Right forelimb (tissue), 1 donor: ENCODE measurements at regions not wholly inside any gene's neighbourhood (a gene's known extent, or its start where the extent isn't known, plus 50 kb on each side); places are given as distances from the start of the nearest gene placed in this dataset.

ENCODE experiments used
- DNase-seq: peaks from one replicate; pipeline ENCODE4 v3.0.0-alpha.2; 2018

DNA sequence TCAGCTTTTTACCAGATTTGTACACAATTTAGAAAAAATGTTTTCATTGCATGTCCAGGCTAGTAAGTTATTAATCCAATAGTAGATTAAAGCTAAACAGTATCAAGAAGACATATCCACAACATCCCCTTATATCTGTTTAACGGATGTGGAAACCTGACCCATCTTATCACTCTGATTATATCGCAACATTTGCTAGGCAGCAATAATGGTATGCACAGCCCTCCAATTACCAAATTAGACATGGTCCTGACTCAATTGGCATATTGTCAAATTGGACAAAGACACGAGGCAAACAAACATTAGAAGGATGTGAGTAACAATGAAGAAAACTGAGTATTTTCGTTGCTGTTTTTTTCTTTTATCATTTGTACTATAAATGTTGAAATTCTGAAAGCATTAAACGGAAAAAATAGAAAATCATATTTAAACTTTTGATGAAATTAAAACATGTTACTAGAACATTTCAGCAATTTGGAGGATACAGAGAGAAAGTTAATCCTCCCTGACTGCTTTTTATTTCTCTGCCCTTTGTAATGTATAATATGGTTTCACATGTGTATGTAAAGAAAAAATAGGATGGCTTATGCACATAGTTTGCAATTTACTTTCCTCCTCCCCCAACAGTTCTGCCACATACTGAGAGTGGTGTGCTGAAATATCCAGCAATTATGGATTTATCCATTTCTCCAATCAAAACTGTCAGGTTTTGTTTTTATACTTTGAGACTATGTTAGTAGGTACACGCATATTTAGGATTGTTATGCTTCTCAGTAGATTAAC lies 633.7 kb downstream of the ZIC1 start:
- no peak for DNase-seq

- DNase-seq, result no peak
Observed at GRCh38 chr3:148044151-148044550, 635.0 kb downstream of the ZIC1 start.

DNA sequence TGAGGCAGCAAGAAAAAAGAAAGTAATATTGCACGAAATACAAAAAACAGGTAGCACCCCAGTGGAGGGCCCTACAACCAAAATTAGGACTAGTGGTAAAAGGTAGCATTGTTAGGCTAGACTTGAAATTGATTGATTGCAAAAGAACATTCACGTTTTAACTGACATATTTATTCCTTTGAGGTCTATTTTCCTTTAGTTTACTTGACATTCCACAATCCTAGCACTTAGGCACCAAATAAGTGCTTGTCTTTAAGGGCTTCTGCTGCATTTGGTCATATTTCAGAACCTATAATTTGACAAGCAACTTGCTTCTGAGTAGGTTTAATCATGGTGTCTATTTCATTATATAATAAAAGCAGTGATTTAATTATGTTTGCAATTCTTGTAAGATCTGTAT lies 642.7 kb upstream of the AGTR1 start:
- DNase-seq, result no peak

GRCh38 chr3:148062590-148062989 lies 635.1 kb upstream of the AGTR1 start:
- no peak for DNase-seq

- no peak for DNase-seq
Observed at GRCh38 chr3:148066802-148067201, 630.9 kb upstream of the AGTR1 start.

- DNase-seq, result no peak
Observed at GRCh38 chr3:148068466-148068865, 629.2 kb upstream of the AGTR1 start.

DNA sequence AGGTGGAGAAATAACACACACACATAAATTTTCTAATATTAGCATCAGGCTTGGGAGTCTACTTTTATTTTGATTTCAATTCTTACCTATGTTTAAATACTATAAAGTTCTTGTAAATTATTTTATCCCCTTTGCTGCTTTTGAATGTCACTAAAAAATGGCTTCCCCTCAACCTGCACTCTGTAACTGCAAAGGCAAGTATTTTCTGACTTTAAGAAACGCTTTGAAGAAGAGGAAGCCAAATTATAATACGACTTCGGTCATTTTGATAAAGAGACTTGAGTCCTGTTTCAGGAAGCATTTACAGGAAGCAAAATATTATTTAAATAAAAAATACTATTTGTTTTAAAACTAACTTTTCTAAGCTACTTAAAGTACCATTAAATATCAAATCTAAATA lies 627.7 kb upstream of the AGTR1 start:
- no peak for DNase-seq

DNA sequence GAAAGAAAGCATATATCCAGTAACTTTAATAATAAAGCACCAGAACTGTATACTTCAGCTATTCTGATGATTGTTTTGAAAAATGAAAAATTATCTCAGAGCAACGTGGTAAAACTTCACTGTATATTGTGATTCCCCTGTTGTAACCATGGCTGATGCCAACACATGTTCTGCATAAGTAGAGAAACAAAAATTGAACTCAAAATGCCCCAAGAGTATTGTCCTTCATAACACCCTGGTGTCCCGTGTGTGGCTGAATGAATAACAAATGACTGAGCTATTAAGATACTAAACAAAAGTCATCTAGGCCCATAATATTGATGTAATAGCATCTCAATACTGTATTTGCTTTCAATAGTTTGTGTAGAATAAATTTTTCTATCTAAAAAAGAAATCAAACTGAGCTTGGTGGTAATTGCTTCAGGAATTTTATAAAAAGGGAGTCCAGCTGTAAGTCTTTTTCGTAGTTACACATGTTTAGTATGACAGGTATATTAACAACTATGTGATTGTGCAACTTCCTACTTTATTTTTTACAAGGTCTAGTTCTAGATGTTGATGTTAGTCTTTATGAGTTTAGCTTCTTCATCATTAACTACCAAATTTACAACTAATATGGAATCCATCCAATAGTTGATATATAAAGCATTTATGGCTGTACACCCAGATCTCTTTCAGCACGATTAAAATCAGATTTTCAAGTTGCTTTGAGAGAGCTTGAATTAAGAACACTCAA lies 623.8 kb upstream of the AGTR1 start:
- DNase-seq, result no peak

DNA sequence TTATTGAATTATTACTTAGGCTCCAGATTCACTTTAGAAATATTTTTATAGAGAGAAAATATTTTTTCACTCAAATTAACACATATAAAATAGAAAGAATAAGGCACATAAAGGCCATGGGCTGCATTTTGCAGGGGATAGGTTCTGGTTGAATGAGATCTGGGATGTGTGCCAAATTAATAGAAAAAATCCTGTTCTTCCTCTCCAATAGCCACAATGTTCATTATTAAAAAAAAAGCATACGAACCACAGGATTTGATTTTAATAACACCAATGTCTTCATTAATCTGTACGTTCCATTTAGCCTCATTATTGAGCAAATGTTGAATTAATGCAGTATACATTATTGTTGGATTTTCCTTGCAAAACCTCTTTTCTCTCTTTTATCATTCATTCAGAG lies 622.8 kb upstream of the AGTR1 start:
- DNase-seq, result no peak

DNA sequence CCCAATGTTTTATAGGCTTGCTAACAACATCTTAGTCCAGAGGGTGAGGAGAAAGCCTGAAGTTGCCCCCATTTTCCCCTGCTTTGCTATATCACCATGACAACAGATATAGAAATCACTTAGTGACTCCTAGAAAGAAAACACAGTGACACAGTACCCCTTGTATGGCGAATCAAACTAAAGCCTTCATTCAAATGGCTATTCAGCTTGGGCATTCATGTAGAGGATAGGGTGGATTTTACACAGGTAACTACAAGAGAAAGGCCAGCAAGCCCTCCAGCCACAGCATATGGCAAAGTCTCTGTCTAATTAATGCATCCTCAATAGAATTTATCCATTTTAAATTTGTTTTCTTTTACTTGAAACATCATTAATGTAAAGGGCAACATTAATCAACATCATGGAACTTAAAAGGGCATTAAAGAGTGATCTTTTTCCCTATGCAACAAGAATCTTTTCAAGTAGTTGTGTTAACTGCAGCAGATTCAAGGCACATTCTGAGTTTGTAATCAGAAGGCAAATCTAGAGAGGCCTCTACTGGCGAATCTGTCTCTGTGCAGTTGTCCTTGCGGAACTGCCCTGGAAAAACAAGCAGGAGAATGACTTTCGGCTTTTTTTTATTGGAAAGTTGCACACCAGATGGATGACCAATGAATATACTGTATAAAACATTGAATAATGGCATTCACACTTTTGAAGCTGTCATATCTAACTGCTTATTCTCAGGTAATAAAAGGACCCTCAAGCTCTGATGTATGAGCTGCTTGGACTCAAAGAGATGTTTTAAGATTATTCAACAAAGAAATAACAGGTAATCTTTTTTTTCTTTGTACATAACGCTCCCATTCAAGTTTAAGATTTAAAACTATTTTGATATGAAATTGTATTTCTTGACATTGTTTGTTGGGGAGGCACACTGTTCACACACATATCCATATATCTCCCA lies 621.7 kb upstream of the AGTR1 start:
- DNase-seq, result no peak

GRCh38 chr3:148077318-148077923 lies 620.3 kb upstream of the AGTR1 start:
- no peak for DNase-seq

DNA sequence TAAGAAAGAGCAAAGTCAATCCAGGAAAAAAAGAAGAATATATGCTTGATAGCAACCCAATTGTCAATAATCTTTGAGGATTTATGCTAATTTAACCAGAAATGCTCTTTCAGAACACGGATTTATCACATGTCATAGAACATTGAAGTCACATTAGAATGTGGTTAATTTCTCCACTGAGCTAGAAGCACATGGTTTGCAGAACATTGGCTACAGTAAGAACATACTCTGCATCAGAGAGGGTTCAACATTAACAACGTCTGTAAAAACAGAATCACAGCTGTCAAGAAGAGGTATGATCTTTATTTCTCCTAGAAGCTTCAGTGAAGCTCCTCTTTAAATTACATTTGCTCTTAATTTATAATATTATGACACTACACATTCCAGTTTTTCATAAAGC lies 619.7 kb upstream of the AGTR1 start:
- no peak for DNase-seq

DNA sequence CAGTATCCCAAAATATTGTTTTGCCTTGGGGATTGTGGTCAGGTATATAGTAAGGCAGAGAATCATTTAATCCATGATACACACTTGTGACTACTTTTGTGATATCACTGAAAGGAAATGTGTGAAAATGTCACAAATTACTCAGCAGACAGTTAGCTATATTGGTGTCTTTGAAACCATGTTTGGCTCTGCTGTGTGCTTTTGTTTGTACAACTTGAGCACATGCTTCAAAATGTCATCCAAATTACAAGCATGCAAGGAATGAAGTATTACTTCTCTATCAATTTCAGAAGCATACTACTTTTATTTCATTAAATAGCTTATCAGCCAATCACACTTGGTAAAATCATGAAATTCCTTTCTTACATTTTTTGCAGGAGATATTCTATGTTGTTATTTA lies 619.0 kb upstream of the AGTR1 start:
- no peak for DNase-seq

- DNase-seq, result no peak
Observed at GRCh38 chr3:148079370-148079769, 618.3 kb upstream of the AGTR1 start.

GRCh38 chr3:148081926-148082325 lies 615.8 kb upstream of the AGTR1 start:
- DNase-seq, result no peak

- DNase-seq, result no peak
Observed at GRCh38 chr3:148082506-148083280, 615.0 kb upstream of the AGTR1 start.

DNA sequence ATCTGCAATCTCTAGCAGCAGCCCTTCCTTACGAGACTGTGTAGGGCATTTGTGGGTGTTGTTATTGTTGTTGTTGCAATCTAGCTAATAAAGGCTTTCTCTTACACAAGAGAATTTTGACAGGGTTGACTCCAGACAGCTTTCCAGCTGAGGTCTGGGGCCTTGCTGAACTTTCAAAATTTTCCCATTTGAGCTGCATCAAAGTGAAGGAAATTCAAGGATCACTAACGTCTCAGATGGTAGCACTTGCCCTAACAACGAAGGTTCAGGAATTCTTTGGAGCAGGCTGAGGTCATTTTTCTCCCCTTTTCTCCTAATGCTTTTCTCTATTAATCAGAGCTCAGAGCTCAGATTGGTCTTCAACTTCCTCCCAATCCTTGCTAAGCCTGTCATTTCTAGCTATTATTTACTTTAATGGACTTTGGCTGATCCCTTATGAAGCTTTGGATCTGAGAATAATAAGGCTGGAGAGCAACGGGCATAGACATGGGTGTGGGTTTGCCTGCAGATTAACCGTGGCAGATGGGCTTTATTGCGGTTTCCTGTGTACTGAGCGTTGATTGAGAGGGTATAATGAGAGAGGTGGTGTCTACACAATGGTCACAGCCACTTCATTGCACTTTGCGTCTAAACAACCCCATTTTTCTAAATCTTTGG lies 614.0 kb upstream of the AGTR1 start:
- no peak for DNase-seq

DNA sequence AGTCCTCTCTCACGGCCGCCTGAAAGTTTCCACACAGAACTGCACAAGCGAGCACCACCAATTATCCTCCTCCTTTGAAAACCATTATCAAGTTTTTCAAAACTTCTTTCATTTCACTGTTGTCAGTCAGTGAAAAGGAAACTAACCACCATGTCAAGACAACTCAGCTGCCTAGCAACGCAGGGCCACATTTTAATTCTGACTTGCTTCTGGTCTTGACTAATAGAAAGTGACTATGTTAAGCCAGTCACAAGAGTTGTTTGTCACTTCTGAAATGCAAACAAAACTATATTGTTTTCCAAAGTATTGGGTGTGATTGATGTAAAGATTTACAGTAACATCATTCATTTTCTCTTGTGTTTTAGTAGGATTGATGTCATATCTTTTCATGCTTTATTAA lies 612.8 kb upstream of the AGTR1 start:
- DNase-seq, result no peak

DNA sequence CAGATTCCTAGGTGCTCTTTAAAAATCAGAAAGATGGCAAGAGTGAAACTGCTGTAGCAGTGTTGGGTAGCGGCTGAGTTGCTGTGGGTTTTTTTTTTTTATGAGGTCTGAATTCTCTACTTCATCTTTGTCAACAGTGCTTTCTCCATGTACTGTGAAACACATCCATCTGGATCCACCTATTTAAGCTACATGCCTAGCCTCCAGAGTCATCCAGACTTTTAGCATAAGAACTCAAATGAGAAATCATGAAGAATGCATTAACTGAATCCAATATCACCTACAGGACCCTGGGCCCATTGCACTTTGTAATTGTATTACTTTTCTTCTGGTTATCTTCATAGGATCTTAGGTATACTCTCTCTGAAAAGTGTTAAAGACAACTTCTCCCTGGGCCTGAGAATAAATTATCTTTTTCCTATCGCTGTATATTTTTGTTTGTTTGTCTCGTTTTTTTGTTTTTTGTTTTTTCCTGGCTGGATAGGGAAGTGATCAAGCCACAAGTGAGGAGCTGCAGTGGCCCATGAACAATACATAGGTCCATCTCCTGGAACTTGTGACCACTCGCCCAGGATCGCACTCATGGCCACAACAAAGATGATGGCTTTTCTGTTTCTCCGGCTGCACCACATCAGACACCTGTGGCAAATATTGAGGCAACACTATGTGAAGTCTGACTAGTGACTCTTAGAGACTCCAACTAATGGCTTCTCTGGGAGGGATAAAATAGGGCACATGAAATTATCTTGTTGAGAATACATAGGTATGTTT lies 609.9 kb upstream of the AGTR1 start:
- DNase-seq, result no peak

DNA sequence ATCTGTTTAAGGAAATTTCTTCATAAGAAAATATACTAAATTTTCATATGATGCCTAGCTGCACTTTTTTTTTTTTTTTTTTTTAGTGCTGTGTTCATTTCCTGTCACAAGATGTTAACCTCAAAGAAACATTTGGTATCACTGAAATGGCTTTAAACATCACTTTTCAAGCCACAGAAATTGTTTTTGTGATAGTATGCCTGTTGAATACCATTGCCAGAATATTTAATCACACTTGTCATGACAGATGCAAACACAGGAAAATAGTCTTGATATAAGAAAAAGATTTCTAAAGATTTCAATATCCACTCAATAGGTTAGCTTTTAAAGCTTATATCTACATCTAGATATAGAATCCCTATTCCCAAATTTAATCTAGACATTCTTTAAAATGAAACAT lies 608.5 kb upstream of the AGTR1 start:
- DNase-seq, result no peak

- no peak for DNase-seq
Observed at GRCh38 chr3:148090156-148090555, 607.5 kb upstream of the AGTR1 start.
